ENCODE measurements at regions not wholly inside any gene's neighbourhood (a gene's known extent, or its start where the extent isn't known, plus 50 kb on each side); places are given as distances from the start of the nearest gene placed in this dataset.

DNA sequence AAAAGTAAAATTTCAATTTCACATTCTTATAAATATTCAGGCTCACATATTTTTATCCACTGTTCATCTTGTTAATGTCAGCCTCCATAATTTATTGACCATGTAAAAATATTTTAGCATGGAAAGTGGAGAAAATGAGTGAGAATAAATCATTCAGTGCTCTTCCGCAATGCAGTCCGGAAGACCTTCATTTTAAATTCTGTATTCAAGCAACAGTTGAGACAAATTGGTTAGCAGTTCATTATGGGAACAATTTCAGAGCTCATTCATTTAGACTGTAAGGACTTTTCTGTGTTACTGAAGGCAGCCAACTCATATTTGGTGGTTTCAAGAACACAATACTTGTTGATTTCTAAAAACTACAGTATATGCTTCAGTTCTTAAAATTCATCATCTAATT is 97.8 kb downstream of the TYW3 start:
- Histone ChIP-seq H3K27ac (ENCODE audit: low read depth) (no peak overlapping the region), H3K79me2 (replicated peaks; ENCODE audit: insufficient read depth) (no peaks in the 10 kb centered on the region), H3K4me3 (no peak overlapping the region), H3K36me3 (ENCODE audit: insufficient read depth) (no peaks in the 10 kb centered on the region), H3K4me2 (no peak overlapping the region), H4K20me1 (replicated peaks; ENCODE audit: insufficient read depth) (no peaks in the 10 kb centered on the region), H3K9me2 (ENCODE audit: insufficient read depth) (no peaks in the 10 kb centered on the region), H2AFZ (no peak overlapping the region), H3K27me3 (ENCODE audit: insufficient read depth) (no peaks in the 10 kb centered on the region), H3K4me1 (ENCODE audit: insufficient read depth) (peaks cover 7% of the 10 kb centered on the region), H3F3A (replicated peaks; ENCODE audit: low read depth) (no peaks in the 10 kb centered on the region)
- ATAC-seq = no peak
- no peak overlapping the region for H3K4me3 Mint-ChIP-seq
- H3K4me1 Mint-ChIP-seq = no peaks in the 10 kb centered on the region
- no peak for TF ChIP-seq CTCF (conservative IDR thresholded peaks at IDR 0.05; ENCODE audit: low read depth in 2 of 2)
- no peak for TF ChIP-seq STAT1 (IDR thresholded peaks at IDR 0.05; ENCODE audit: unreplicated experiment)
- TF ChIP-seq REST (IDR thresholded peaks at IDR 0.05; ENCODE audit: unreplicated experiment) = no peak
- TF ChIP-seq EZH2 (IDR thresholded peaks at IDR 0.05; ENCODE audit: low read depth, unreplicated experiment) = no peak
- TF ChIP-seq ZNF462 (CRISPR knock-in tag; IDR thresholded peaks at IDR 0.05) = no peak
- TF ChIP-seq EZH2phosphoT487 (IDR thresholded peaks at IDR 0.05; ENCODE audit: unreplicated experiment) = no peak
- TF ChIP-seq POLR2AphosphoS5 (IDR thresholded peaks at IDR 0.05; ENCODE audit: low read depth) = no peak
- TF ChIP-seq ZNF331 (CRISPR knock-in tag; IDR thresholded peaks at IDR 0.05; ENCODE audit: low read depth) = no peak
- TF ChIP-seq CREB1 (CRISPR knock-in tag; IDR thresholded peaks at IDR 0.05; ENCODE audit: low read depth) = no peak
- no peak for TF ChIP-seq JUNB (IDR thresholded peaks at IDR 0.05; ENCODE audit: unreplicated experiment)
- no peak for TF ChIP-seq ZNF114 (CRISPR knock-in tag; IDR thresholded peaks at IDR 0.05)
- TF ChIP-seq ETS1 (IDR thresholded peaks at IDR 0.05) = no peak
- TF ChIP-seq NANOG (IDR thresholded peaks at IDR 0.05; ENCODE audit: borderline replicate concordance) = no peak
- no peaks in the 10 kb centered on the region for H3K9me3 Mint-ChIP-seq
- no peak overlapping the region for H3K27ac Mint-ChIP-seq
- no peak for DNase-seq (ENCODE audit: low spot score)
- no peaks in the 10 kb centered on the region for H3K27me3 Mint-ChIP-seq (ENCODE audit: insufficient read depth, low read depth, poor library complexity)
- H3K36me3 Mint-ChIP-seq (ENCODE audit: low read depth) = no peaks in the 10 kb centered on the region
